GM23338 (cell line): ENCODE measurements at regions not wholly inside any gene's neighbourhood (a gene's known extent, or its start where the extent isn't known, plus 50 kb on each side); places are given as distances from the start of the nearest gene placed in this dataset.

ENCODE experiments used
- ATAC-seq: fragments of 200-7000 bp; cut with Tn5 transposase; 3 replicates; pipeline ENCODE4 v1.9.1; 2020
- DNase-seq: peaks from one replicate; pipeline ENCODE4 v3.0.0-alpha.2; 2015; ENCODE audit warnings: low spot score
- H2AFZ ChIP-seq: fragments of 200-600 bp; sonication (generic); 2 replicates; pipeline ENCODE4 v1.8.0; 2016; ENCODE audit warnings: antibody characterized with exemption, mild to moderate bottlenecking, moderate library complexity
- H3F3A ChIP-seq: fragments of 200-600 bp; sonication (generic); replicated peaks from 2 replicates; pipeline ENCODE4 v1.8.0; 2017; ENCODE audit warnings: antibody characterized with exemption, mixed run types, low read depth
- H3K27ac ChIP-seq: fragments of 200-600 bp; sonication (generic); 2 replicates; pipeline ENCODE4 v1.6.1; 2016; ENCODE audit warnings: low read depth
- H3K27me3 ChIP-seq: fragments of 200-600 bp; sonication (generic); 2 replicates; pipeline ENCODE4 v1.8.0; 2016; ENCODE audit warnings: mild to moderate bottlenecking, mixed run types, moderate library complexity; ENCODE audit not compliant: insufficient read depth
- H3K36me3 ChIP-seq: fragments of 200-600 bp; sonication (generic); 2 replicates; pipeline ENCODE4 v1.8.0; 2016; ENCODE audit warnings: mild to moderate bottlenecking; ENCODE audit not compliant: insufficient read depth
- H3K4me1 ChIP-seq: fragments of 200-600 bp; sonication (generic); 2 replicates; pipeline ENCODE4 v1.8.0; 2016; ENCODE audit warnings: mild to moderate bottlenecking, moderate library complexity; ENCODE audit not compliant: insufficient read depth
- H3K4me2 ChIP-seq: fragments of 200-600 bp; sonication (generic); 2 replicates; pipeline ENCODE4 v1.7.1; 2017; ENCODE audit warnings: mixed run types
- H3K4me3 ChIP-seq: fragments of 200-600 bp; sonication (generic); 2 replicates; pipeline ENCODE4 v1.6.1; 2016; ENCODE audit warnings: mixed run types
- H3K79me2 ChIP-seq: fragments of 200-600 bp; sonication (generic); replicated peaks from 2 replicates; pipeline ENCODE4 v1.8.0; 2017; ENCODE audit warnings: mild to moderate bottlenecking; ENCODE audit not compliant: insufficient read depth
- H3K9me2 ChIP-seq: fragments of 200-600 bp; sonication (generic); 2 replicates; pipeline ENCODE4 v1.8.0; 2017; ENCODE audit not compliant: insufficient read depth
- H4K20me1 ChIP-seq: fragments of 200-600 bp; sonication (generic); replicated peaks from 2 replicates; pipeline ENCODE4 v1.8.0; 2017; ENCODE audit warnings: mild to moderate bottlenecking; ENCODE audit not compliant: insufficient read depth
- H3K27ac Mint-ChIP-seq: 2 replicates; pipeline ENCODE4 v1.8.0; 2020; ENCODE audit warnings: inconsistent platforms, mild to moderate bottlenecking, moderate library complexity, mixed read lengths
- H3K27me3 Mint-ChIP-seq: 3 replicates; pipeline ENCODE4 v1.8.0; 2022; ENCODE audit warnings: low read depth, mild to moderate bottlenecking, moderate library complexity, mixed read lengths, inconsistent platforms; ENCODE audit not compliant: insufficient read depth, poor library complexity
- H3K36me3 Mint-ChIP-seq: 3 replicates; pipeline ENCODE4 v1.8.0; 2021; ENCODE audit warnings: low read depth, mild to moderate bottlenecking, inconsistent platforms, moderate library complexity, mixed read lengths
- H3K4me1 Mint-ChIP-seq: 3 replicates; pipeline ENCODE4 v1.8.0; 2020; ENCODE audit warnings: mild to moderate bottlenecking, inconsistent platforms, mixed read lengths
- H3K4me3 Mint-ChIP-seq: 3 replicates; pipeline ENCODE4 v1.8.0; 2021; ENCODE audit warnings: moderate library complexity, mild to moderate bottlenecking, inconsistent platforms, mixed read lengths
- H3K9me3 Mint-ChIP-seq: 3 replicates; pipeline ENCODE4 v1.8.0; 2020; ENCODE audit warnings: moderate library complexity, mild to moderate bottlenecking, inconsistent platforms, mixed read lengths
- CREB1 ChIP-seq: fragments of 250-450 bp; sonication (Bioruptor Pico); IDR thresholded peaks from 2 replicates; pipeline ENCODE4 v1.5.0; 2020; ENCODE audit warnings: low read depth, mild to moderate bottlenecking, moderate library complexity
- EZH2 ChIP-seq: fragments of 200-600 bp; sonication (generic); IDR thresholded peaks from one replicate; pipeline ENCODE4 v1.8.0; 2017; ENCODE audit warnings: antibody characterized with exemption, mild to moderate bottlenecking, low read depth; ENCODE audit not compliant: unreplicated experiment
- JUNB ChIP-seq: IDR thresholded peaks from one replicate; pipeline ENCODE4 v1.6.1; 2016; ENCODE audit warnings: antibody characterized with exemption; ENCODE audit not compliant: unreplicated experiment
- POLR2AphosphoS5 ChIP-seq: IDR thresholded peaks from 2 replicates; pipeline ENCODE4 v1.6.1; 2016; ENCODE audit warnings: antibody characterized with exemption, low read depth
- STAT1 ChIP-seq: IDR thresholded peaks from one replicate; pipeline ENCODE4 v1.6.1; 2016; ENCODE audit warnings: antibody characterized with exemption; ENCODE audit not compliant: unreplicated experiment
- ZNF331 ChIP-seq: fragments of 250-450 bp; sonication (Bioruptor Pico); IDR thresholded peaks from 2 replicates; pipeline ENCODE4 v1.5.0; 2020; ENCODE audit warnings: low read depth, mild to moderate bottlenecking, moderate library complexity
- TF ChIP-seq, protein P1 (sequence below): IDR thresholded peaks from 2 replicates; pipeline ENCODE4 v1.6.1; 2016; ENCODE audit warnings: antibody characterized with exemption
- TF ChIP-seq, protein P2 (sequence below): IDR thresholded peaks from one replicate; pipeline ENCODE4 v1.6.1; 2018; ENCODE audit warnings: antibody characterized with exemption; ENCODE audit not compliant: unreplicated experiment

DNA sequence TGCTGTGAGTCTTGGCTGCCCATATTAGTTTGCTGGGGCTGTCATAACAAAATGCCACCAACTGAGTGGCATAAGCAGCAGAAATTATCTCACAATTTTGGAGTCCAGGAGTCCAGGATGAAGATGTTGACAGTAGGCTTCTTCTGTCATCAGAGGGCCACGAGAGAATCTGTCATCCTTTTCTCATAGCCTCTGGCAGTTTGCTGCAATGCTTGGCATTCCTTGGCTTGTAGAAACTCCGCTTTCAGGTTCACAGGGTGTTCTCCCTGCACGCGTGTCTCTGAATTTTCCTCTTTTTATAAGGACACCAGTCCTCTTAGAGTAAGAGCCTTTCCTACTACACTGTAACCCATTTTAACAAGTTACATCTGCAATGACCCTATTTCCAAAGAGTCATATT lies 838.4 kb downstream of the TFAP2A start:
- Histone ChIP-seq H3K9me2 (no peaks in the 10 kb centered on the region), H2AFZ (no peak overlapping the region), H3K4me2 (no peak overlapping the region), H3K27ac (no peak overlapping the region), H4K20me1 (no peaks in the 10 kb centered on the region), H3K27me3 (no peaks in the 10 kb centered on the region), H3F3A (no peaks in the 10 kb centered on the region), H3K4me1 (no peaks in the 10 kb centered on the region), H3K4me3 (no peak overlapping the region), H3K36me3 (no peaks in the 10 kb centered on the region), H3K79me2 (no peaks in the 10 kb centered on the region)
- no peak for DNase-seq
- no peaks in the 10 kb centered on the region for H3K36me3 Mint-ChIP-seq
- H3K4me3 Mint-ChIP-seq = no peak overlapping the region
- no peak overlapping the region for H3K27ac Mint-ChIP-seq
- no peaks in the 10 kb centered on the region for H3K27me3 Mint-ChIP-seq
- no peaks in the 10 kb centered on the region; the same call in 2 of the 3 replicates for H3K9me3 Mint-ChIP-seq
- H3K4me1 Mint-ChIP-seq = no peaks in the 10 kb centered on the region
- no peak for ATAC-seq
- TF ChIP-seq POLR2AphosphoS5 (no peak), CREB1 (no peak), ZNF331 (CRISPR knock-in tag) (no peak), EZH2 (no peak), JUNB (no peak), STAT1 (no peak)
- TF ChIP-seq, protein P1, sequence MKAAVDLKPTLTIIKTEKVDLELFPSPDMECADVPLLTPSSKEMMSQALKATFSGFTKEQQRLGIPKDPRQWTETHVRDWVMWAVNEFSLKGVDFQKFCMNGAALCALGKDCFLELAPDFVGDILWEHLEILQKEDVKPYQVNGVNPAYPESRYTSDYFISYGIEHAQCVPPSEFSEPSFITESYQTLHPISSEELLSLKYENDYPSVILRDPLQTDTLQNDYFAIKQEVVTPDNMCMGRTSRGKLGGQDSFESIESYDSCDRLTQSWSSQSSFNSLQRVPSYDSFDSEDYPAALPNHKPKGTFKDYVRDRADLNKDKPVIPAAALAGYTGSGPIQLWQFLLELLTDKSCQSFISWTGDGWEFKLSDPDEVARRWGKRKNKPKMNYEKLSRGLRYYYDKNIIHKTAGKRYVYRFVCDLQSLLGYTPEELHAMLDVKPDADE = no peak
- TF ChIP-seq, protein P2, sequence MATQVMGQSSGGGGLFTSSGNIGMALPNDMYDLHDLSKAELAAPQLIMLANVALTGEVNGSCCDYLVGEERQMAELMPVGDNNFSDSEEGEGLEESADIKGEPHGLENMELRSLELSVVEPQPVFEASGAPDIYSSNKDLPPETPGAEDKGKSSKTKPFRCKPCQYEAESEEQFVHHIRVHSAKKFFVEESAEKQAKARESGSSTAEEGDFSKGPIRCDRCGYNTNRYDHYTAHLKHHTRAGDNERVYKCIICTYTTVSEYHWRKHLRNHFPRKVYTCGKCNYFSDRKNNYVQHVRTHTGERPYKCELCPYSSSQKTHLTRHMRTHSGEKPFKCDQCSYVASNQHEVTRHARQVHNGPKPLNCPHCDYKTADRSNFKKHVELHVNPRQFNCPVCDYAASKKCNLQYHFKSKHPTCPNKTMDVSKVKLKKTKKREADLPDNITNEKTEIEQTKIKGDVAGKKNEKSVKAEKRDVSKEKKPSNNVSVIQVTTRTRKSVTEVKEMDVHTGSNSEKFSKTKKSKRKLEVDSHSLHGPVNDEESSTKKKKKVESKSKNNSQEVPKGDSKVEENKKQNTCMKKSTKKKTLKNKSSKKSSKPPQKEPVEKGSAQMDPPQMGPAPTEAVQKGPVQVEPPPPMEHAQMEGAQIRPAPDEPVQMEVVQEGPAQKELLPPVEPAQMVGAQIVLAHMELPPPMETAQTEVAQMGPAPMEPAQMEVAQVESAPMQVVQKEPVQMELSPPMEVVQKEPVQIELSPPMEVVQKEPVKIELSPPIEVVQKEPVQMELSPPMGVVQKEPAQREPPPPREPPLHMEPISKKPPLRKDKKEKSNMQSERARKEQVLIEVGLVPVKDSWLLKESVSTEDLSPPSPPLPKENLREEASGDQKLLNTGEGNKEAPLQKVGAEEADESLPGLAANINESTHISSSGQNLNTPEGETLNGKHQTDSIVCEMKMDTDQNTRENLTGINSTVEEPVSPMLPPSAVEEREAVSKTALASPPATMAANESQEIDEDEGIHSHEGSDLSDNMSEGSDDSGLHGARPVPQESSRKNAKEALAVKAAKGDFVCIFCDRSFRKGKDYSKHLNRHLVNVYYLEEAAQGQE = no peak

DNA sequence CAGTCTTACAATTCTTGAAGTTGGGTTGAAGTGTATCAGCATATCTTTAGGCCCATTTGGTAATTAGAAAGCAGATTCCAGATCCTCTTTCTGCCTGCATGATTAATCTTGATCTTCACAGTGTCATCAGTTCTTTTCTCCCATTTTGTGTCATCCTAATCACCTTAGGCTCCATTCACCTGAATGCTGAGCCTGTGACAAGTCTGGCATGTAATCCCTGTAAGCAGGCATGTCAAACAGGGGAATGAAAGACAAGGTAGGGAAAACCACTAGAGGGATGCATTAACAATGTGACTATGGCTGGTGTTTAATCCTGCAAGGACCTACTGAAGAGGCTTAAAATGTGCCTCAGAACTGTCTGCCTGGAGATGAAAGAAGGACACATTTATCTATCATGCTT lies 848.8 kb downstream of the TFAP2A start:
- no peak overlapping the region for H3K4me3 Mint-ChIP-seq

More for the DNA sequence above, 848.8 kb downstream of the TFAP2A start:
- H3K36me3 Mint-ChIP-seq = no peaks in the 10 kb centered on the region
- DNase-seq = no peak
- H3K27ac Mint-ChIP-seq = no peak overlapping the region
- Histone ChIP-seq H2AFZ (no peak overlapping the region), H3K4me2 (no peak overlapping the region), H3K4me3 (no peak overlapping the region), H3K27me3 (no peaks in the 10 kb centered on the region), H3K36me3 (no peaks in the 10 kb centered on the region), H3K27ac (no peak overlapping the region), H3F3A (no peaks in the 10 kb centered on the region), H3K4me1 (no peaks in the 10 kb centered on the region), H4K20me1 (no peaks in the 10 kb centered on the region), H3K9me2 (no peaks in the 10 kb centered on the region), H3K79me2 (no peaks in the 10 kb centered on the region)
- no peaks in the 10 kb centered on the region for H3K4me1 Mint-ChIP-seq
- ATAC-seq = no peak
- TF ChIP-seq STAT1 = no peak
- no peak for TF ChIP-seq EZH2
- TF ChIP-seq, protein P2 = no peak
- H3K27me3 Mint-ChIP-seq = no peaks in the 10 kb centered on the region
- H3K9me3 Mint-ChIP-seq = no peaks in the 10 kb centered on the region
